Retinal pigment epithelial cell (primary cell): ENCODE measurements at regions not wholly inside any gene's neighbourhood (a gene's known extent, or its start where the extent isn't known, plus 50 kb on each side); places are given as distances from the start of the nearest gene placed in this dataset.

ENCODE experiments used
- DNase-seq: peaks from one replicate; pipeline ENCODE4 v3.0.0-alpha.2; 2010; ENCODE audit warnings: low read depth
- H3K4me3 ChIP-seq: 2 replicates; pipeline ENCODE4 v1.5.1; 2011; ENCODE audit warnings: mild to moderate bottlenecking, low read length, control low read depth, moderate library complexity
- TF ChIP-seq, protein P1 (sequence below): conservative IDR thresholded peaks from 2 replicates; pipeline ENCODE4 v1.5.1; 2011; ENCODE audit warnings: low read depth, low read length, control low read depth, inconsistent platforms

DNA sequence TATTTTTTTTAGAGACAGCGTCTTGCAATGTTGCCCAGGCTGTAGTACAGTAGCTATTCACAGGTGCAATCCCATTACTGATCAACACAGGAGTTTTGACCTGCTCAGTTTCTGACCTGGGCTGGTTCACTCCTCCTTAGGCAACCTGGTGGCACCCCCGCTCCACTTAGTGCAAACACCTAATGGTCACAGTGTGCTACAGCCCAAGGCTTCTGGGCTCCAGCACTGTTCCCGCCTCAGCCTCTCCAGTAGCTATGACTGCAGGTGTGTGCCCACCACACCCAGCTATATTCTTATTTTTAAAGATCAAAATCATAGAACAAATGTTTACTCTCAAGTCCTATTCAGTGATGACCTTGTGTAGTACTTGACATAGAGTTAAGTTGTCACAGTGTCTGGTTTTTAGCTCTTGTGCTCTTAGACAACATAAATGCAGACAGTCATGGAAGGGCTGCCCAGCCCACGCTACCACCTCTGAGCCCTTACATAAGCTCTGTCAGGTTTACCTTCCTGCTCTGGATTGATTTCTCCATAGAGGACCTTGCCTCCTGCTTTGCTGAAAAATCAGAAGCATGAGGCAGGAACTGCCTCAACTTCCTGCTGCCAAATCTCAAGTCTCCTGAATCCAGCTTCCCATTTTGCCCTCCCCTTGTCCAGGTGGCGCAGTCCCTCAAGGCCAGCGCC, 82.2 kb upstream of the SLC1A4 start:
- no peak for DNase-seq
- H3K4me3 ChIP-seq, result no peak overlapping the region
- TF ChIP-seq, protein P1, sequence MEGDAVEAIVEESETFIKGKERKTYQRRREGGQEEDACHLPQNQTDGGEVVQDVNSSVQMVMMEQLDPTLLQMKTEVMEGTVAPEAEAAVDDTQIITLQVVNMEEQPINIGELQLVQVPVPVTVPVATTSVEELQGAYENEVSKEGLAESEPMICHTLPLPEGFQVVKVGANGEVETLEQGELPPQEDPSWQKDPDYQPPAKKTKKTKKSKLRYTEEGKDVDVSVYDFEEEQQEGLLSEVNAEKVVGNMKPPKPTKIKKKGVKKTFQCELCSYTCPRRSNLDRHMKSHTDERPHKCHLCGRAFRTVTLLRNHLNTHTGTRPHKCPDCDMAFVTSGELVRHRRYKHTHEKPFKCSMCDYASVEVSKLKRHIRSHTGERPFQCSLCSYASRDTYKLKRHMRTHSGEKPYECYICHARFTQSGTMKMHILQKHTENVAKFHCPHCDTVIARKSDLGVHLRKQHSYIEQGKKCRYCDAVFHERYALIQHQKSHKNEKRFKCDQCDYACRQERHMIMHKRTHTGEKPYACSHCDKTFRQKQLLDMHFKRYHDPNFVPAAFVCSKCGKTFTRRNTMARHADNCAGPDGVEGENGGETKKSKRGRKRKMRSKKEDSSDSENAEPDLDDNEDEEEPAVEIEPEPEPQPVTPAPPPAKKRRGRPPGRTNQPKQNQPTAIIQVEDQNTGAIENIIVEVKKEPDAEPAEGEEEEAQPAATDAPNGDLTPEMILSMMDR, result no peak

DNA sequence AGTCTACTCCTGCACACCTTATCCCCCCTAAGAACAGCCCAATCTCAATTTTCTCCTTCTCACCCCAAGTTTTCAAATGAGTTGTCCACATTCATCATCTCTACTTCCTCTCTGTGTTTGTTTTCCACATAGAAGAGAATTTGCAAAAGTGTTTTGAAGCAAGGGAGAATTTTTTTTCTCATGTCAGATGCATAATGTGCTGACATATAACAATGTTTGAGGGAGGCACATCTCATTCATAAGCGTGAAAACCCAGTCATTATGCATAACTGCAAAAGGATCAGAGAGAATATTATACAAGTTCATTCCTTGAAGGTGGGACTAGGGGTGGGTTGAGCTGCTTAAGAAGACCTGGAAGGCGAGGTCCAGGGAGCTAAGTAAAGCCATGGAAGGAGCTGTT, 80.8 kb upstream of the SLC1A4 start:
- no peak for DNase-seq
- TF ChIP-seq, protein P1, result no peak
- H3K4me3 ChIP-seq, result no peak overlapping the region

DNA sequence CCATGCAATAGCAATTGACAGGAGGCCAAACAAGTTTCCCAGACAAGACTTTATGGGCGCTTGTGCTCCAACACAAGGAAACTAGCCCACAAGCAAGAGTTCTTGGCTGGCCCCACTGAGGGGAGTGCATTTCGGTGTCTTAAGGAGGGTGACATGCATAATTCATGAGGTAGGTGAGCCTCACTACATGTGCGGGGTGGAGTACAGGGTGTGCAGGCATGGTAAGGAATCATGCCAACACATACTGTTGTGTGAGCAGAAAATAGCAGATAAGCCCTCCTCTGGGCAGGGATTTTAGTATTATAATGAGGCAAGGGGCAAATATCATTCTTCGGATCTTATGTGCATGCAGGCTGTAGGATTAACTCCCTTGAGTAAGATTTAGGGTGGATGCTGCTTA, 78.7 kb upstream of the SLC1A4 start:
- TF ChIP-seq, protein P1, result no peak
- no peak for DNase-seq
- H3K4me3 ChIP-seq, result no peak overlapping the region

DNA sequence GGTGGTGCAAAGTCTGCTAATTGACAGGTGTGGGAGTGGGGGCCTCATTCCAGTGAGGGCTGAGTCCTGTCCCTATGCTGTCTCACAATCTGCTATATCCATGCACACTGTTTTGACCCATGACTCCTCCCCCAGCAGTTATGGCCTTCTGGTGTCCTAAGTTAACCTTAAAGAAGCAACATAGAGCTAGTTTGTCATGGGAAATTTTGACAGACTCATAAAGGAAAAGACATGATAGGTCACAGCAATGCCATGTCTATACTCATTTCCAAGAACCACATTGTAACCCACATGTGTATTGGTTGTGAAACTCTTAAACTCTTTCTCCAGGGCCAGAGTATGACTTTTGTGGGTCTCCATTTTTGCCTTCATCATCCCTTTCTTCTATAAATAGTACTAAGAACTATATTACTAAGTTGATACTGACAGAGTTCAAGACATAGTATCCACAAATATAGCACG, 78.2 kb upstream of the SLC1A4 start:
- TF ChIP-seq, protein P1, result no peak
- no peak for DNase-seq
- no peak overlapping the region for H3K4me3 ChIP-seq

DNA sequence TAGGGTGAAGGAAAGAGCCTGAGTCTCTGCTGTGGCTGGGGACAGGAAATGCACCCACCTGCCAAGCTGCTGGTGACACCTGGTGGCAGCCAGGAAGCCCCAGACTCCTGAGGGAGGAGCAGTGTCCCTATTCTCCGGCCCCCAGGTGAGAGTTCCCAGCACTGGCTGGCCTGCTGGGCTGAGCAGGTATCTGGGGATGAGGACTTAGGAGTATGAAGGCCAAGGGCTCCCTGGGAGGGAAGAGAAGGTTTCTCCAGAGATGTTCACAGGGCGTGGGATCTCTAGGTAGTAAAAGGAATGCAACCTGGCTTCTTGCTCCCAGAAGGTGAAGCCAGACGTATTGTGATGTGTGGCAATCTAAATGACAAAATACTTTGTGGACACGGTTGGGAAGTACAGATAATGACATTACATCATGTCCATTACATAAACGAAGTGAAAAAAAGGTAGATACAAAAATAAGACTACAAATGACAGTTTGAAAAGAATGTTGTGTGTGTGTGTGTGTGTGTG, 75.8 kb upstream of the SLC1A4 start:
- no peak for DNase-seq
- no peak overlapping the region for H3K4me3 ChIP-seq
- TF ChIP-seq, protein P1, result peak; percentile 33

DNA sequence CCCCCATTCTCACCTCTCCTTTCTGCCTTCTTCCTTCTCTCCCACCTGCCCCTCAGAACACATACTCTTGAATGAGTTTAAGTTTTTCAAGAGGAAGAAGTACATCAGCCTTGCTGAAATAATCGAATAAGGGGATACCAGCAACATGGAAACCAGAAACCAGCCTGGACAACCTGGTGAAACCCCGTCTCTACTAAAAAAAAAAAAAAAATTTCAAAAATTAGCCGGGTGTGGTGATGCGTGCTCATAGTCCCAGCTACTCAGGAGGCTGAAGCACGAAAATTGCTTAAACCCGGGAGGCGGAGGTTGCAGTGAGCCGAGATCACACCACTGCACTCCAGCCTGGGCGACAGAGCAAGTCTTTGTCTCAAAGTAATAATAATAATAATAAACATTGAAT, 75.0 kb upstream of the SLC1A4 start:
- no peak for DNase-seq
- TF ChIP-seq, protein P1, result no peak
- no peak overlapping the region for H3K4me3 ChIP-seq

DNA sequence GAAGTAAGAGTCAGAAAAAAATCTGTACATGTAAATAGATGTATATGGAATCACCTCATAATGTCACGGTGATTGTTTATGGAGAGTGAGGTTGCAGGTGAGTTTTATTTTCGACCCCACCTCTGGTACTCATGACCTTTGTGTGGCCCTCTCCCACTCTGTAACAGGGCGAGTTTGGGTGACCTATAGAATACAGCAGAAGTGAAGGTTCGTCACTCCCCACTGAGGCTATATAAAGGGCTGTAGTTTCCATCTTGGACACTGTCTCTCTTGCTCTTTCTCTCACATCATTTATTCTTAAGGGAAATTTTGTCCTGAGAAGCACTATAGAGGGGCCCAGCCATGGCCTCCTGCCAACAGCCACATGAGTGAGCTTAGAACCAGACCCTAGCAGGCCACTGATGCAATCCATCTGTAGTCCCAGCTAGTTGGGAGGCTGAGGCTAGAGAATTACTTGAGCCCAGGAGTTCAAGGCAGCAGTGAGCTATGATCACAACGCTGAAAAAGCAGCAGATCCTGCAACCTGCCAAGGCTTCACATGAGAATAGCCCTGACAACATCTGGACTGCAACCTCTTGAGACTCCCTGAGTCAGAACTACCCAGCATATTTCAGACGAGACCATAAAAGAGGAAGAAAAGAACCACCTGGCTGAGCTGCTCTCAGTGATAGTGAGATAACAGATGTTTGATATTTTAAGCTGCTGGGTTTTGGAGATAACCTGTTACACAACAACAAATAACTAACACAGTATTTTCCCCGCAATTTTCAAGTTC, 74.3 kb upstream of the SLC1A4 start:
- H3K4me3 ChIP-seq, result no peak overlapping the region
- DNase-seq, result no peak
- TF ChIP-seq, protein P1, result no peak
